GM15510 (cell line): ENCODE measurements at regions not wholly inside any gene's neighbourhood (a gene's known extent, or its start where the extent isn't known, plus 50 kb on each side); places are given as distances from the start of the nearest gene placed in this dataset.

Experiments
- POLR2A ChIP-seq: IDR thresholded peaks from 3 replicates; pipeline ENCODE4 v1.6.1; 2011; ENCODE audit warnings: borderline replicate concordance; ENCODE audit not compliant: insufficient read length; ENCODE audit errors: extremely low read depth

GRCh38 chrX:39063037-39063436 lies 261.8 kb downstream of the MID1IP1 start:
- no peak for TF ChIP-seq POLR2A

- TF ChIP-seq POLR2A = no peak
Observed at GRCh38 chrX:39063702-39064101, 262.4 kb downstream of the MID1IP1 start.

GRCh38 chrX:39065051-39065871 lies 264.0 kb downstream of the MID1IP1 start:
- TF ChIP-seq POLR2A = no peak

- no peak for TF ChIP-seq POLR2A
Observed at GRCh38 chrX:39067866-39068265, 266.6 kb downstream of the MID1IP1 start.

- TF ChIP-seq POLR2A = no peak
Observed at GRCh38 chrX:39070009-39070408, 268.8 kb downstream of the MID1IP1 start.

- TF ChIP-seq POLR2A = no peak
Observed at GRCh38 chrX:39073131-39073530, 271.9 kb downstream of the MID1IP1 start.

GRCh38 chrX:39096599-39096998 lies 295.3 kb downstream of the MID1IP1 start:
- TF ChIP-seq POLR2A = no peak

GRCh38 chrX:39104745-39105144 lies 303.5 kb downstream of the MID1IP1 start:
- TF ChIP-seq POLR2A = no peak

- TF ChIP-seq POLR2A = no peak
Observed at GRCh38 chrX:39112143-39112542, 310.9 kb downstream of the MID1IP1 start.

- TF ChIP-seq POLR2A = no peak
Observed at GRCh38 chrX:39115166-39115565, 313.9 kb downstream of the MID1IP1 start.

GRCh38 chrX:39117101-39117500 lies 315.8 kb downstream of the MID1IP1 start:
- TF ChIP-seq POLR2A = no peak

- no peak for TF ChIP-seq POLR2A
Observed at GRCh38 chrX:39121903-39122302, 320.6 kb downstream of the MID1IP1 start.

GRCh38 chrX:39125834-39126233 lies 324.6 kb downstream of the MID1IP1 start:
- TF ChIP-seq POLR2A = no peak

- no peak for TF ChIP-seq POLR2A
Observed at GRCh38 chrX:39133971-39134370, 332.7 kb downstream of the MID1IP1 start.

GRCh38 chrX:39137363-39137954 lies 336.2 kb downstream of the MID1IP1 start:
- no peak for TF ChIP-seq POLR2A

GRCh38 chrX:39140581-39140980 lies 339.3 kb downstream of the MID1IP1 start:
- no peak for TF ChIP-seq POLR2A
